ENCODE measurements at regions not wholly inside any gene's neighbourhood (a gene's known extent, or its start where the extent isn't known, plus 50 kb on each side); places are given as distances from the start of the nearest gene placed in this dataset.

DNA sequence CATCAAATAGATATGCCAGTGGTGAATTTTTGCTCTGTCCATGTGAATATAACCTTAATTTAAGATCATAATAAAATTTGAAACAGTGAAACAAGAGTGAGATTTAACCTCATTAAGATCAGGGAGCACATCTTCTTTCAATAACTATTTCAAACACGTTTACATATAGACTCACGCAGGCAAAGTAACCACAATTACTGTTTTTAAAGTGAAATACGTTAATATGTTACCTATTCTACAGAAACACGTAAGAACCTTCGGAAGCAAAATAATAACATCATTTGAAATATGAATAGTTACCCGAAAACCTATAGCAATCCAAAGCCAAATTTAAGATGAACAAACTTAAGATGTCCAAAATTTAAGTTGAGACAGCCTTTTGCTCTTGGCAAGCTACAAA is 136.2 kb upstream of the ZC3H12C start:
- no peaks in the 10 kb centered on the region for H3K4me1 ChIP-seq (ENCODE audit: insufficient read depth)
- H4K20me1 ChIP-seq (ENCODE audit: insufficient read depth, poor library complexity, severe bottlenecking), result no peaks in the 10 kb centered on the region
- no peak overlapping the region for H3K27ac ChIP-seq
- H3K27me3 ChIP-seq, result no peaks in the 10 kb centered on the region
- TF ChIP-seq EZH2 (IDR thresholded peaks at IDR 0.05; ENCODE audit: borderline replicate concordance) (no peak), EZH2phosphoT487 (IDR thresholded peaks at IDR 0.05; ENCODE audit: low read depth, severe bottlenecking, unreplicated experiment) (no peak)
- TF ChIP-seq, protein P1, sequence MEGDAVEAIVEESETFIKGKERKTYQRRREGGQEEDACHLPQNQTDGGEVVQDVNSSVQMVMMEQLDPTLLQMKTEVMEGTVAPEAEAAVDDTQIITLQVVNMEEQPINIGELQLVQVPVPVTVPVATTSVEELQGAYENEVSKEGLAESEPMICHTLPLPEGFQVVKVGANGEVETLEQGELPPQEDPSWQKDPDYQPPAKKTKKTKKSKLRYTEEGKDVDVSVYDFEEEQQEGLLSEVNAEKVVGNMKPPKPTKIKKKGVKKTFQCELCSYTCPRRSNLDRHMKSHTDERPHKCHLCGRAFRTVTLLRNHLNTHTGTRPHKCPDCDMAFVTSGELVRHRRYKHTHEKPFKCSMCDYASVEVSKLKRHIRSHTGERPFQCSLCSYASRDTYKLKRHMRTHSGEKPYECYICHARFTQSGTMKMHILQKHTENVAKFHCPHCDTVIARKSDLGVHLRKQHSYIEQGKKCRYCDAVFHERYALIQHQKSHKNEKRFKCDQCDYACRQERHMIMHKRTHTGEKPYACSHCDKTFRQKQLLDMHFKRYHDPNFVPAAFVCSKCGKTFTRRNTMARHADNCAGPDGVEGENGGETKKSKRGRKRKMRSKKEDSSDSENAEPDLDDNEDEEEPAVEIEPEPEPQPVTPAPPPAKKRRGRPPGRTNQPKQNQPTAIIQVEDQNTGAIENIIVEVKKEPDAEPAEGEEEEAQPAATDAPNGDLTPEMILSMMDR (IDR thresholded peaks at IDR 0.05; ENCODE audit: poor library complexity), result no peak
- H3K9me3 ChIP-seq (ENCODE audit: low read depth), result no peaks in the 10 kb centered on the region
- no peaks in the 10 kb centered on the region for H3K36me3 ChIP-seq (replicated peaks; ENCODE audit: insufficient read depth, low read depth)
- H2AFZ ChIP-seq, result no peak overlapping the region
- no peaks in the 10 kb centered on the region for H3K79me2 ChIP-seq
- H3K4me3 ChIP-seq, result no peak overlapping the region
- H3K4me2 ChIP-seq, result no peak overlapping the region
- no peak for DNase-seq (ENCODE audit: low spot score)
- WGBS (ENCODE audit: low lambda C conversion rate, missing lambda C conversion rate), result 85% methylated on average over 6 of the region's 6 CpGs
- no peaks in the 10 kb centered on the region for H3K9me2 ChIP-seq (replicated peaks; ENCODE audit: insufficient read depth)

DNA sequence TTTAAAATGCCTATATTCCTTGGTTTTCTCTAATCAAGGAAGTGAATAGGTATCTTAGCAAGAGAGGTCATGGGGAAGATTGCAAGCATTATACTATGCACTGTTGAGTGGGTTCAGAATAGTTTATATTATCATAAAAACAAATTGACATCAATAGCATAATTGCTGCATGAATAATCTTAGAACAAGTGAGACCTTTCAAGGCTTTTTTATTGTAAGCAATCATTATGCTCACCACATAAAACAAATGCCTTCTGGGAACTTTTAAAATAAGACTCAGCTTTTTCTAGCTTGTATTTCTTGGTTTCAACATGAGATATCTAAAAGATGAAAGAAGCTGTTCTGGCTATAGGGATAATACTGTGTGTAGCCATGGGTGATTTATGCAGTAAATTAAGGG is 135.6 kb upstream of the ZC3H12C start:
- TF ChIP-seq, protein P1 (IDR thresholded peaks at IDR 0.05; ENCODE audit: poor library complexity), result no peak
- TF ChIP-seq EZH2phosphoT487 (IDR thresholded peaks at IDR 0.05; ENCODE audit: low read depth, severe bottlenecking, unreplicated experiment), result no peak
- no peak for TF ChIP-seq EZH2 (IDR thresholded peaks at IDR 0.05; ENCODE audit: borderline replicate concordance)
- Histone ChIP-seq H3K4me2 (no peak overlapping the region), H3K36me3 (replicated peaks; ENCODE audit: insufficient read depth, low read depth) (no peaks in the 10 kb centered on the region)

DNA sequence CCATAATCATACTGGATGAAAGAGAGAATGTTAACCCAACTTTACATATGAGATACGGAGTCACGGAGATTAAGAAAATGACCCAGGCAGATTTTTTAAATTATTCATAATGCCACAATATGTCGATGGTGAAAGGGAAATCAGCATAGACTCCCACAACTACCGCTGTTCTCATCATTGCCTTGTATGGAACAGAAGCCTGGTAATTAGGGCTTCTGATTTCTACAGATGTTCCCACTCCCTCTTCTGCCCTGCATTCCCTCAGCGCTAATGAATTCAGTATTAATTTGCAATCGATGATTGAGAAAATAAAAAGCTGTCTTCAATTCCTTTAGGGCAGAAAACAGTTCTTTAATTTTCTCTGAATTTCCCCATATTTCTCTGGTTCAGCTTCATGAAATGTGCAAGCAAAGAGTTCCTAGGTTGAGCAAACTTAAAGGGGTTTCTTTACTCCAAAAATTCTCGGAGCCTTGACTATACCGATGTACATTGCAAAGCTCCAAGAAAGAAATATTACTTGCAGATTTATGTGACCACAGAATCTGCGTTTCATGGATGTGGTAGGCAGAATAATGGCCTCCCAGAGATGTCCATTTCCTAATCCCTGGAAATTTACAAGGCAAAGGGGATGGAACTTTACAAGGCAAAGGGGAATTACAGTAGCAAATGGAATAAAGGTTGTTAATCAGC is 134.9 kb upstream of the ZC3H12C start:
- Histone ChIP-seq H3K79me2 (no peaks in the 10 kb centered on the region), H3K4me3 (no peak overlapping the region), H3K27ac (no peak overlapping the region), H3K9me3 (ENCODE audit: low read depth) (no peaks in the 10 kb centered on the region), H3K36me3 (replicated peaks; ENCODE audit: insufficient read depth, low read depth) (no peaks in the 10 kb centered on the region), H3K9me2 (replicated peaks; ENCODE audit: insufficient read depth) (no peaks in the 10 kb centered on the region), H2AFZ (no peak overlapping the region), H3K27me3 (no peaks in the 10 kb centered on the region), H4K20me1 (ENCODE audit: insufficient read depth, poor library complexity, severe bottlenecking) (no peaks in the 10 kb centered on the region), H3K4me2 (no peak overlapping the region), H3K4me1 (ENCODE audit: insufficient read depth) (no peaks in the 10 kb centered on the region)
- WGBS (ENCODE audit: low lambda C conversion rate, missing lambda C conversion rate), result 88% methylated on average over 9 of the region's 9 CpGs
- no peak for TF ChIP-seq EZH2phosphoT487 (IDR thresholded peaks at IDR 0.05; ENCODE audit: low read depth, severe bottlenecking, unreplicated experiment)
- no peak for DNase-seq (ENCODE audit: low spot score)

More for the DNA sequence above, 135.6 kb upstream of the ZC3H12C start:
- DNase-seq (ENCODE audit: low spot score), result no peak
- H3K4me3 ChIP-seq, result no peak overlapping the region
- H3K4me1 ChIP-seq (ENCODE audit: insufficient read depth), result no peaks in the 10 kb centered on the region
- no peaks in the 10 kb centered on the region for H4K20me1 ChIP-seq (ENCODE audit: insufficient read depth, poor library complexity, severe bottlenecking)
- H3K27me3 ChIP-seq, result no peaks in the 10 kb centered on the region
- no peaks in the 10 kb centered on the region for H3K9me2 ChIP-seq (replicated peaks; ENCODE audit: insufficient read depth)
- H3K9me3 ChIP-seq (ENCODE audit: low read depth), result no peaks in the 10 kb centered on the region
- no peaks in the 10 kb centered on the region for H3K79me2 ChIP-seq
- no peak overlapping the region for H3K27ac ChIP-seq
- no peak overlapping the region for H2AFZ ChIP-seq

DNA sequence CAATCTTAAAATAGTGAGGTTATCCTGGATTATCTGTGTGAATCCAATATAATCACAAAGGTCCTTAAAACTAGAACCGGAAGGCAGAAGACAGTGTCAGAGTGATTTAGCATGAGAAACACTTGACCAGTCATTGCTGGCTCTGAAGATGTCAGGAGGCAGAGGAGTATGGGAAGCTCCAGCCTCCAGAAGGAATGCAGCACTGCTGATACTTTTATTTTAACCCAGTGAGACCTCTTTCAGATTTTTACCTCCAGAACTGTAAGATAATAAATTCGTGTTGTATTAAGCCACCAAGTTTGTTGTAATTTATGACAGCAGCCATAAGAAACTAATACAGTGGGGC is 134.4 kb upstream of the ZC3H12C start:
- Histone ChIP-seq H2AFZ (no peak overlapping the region), H3K4me2 (no peak overlapping the region), H3K4me1 (ENCODE audit: insufficient read depth) (no peaks in the 10 kb centered on the region), H3K27ac (no peak overlapping the region), H3K4me3 (no peak overlapping the region), H3K36me3 (replicated peaks; ENCODE audit: insufficient read depth, low read depth) (no peaks in the 10 kb centered on the region), H3K79me2 (no peaks in the 10 kb centered on the region), H4K20me1 (ENCODE audit: insufficient read depth, poor library complexity, severe bottlenecking) (no peaks in the 10 kb centered on the region), H3K9me2 (replicated peaks; ENCODE audit: insufficient read depth) (no peaks in the 10 kb centered on the region), H3K9me3 (ENCODE audit: low read depth) (no peaks in the 10 kb centered on the region), H3K27me3 (no peaks in the 10 kb centered on the region)
- no peak for DNase-seq (ENCODE audit: low spot score)
- TF ChIP-seq EZH2 (IDR thresholded peaks at IDR 0.05; ENCODE audit: borderline replicate concordance) (no peak), EZH2phosphoT487 (IDR thresholded peaks at IDR 0.05; ENCODE audit: low read depth, severe bottlenecking, unreplicated experiment) (no peak)
- TF ChIP-seq, protein P1 (IDR thresholded peaks at IDR 0.05; ENCODE audit: poor library complexity), result no peak
- WGBS (ENCODE audit: low lambda C conversion rate, missing lambda C conversion rate), result 56% methylated on average over 2 of the region's 2 CpGs
